GM19397 (cell line): ENCODE measurements at regions not wholly inside any gene's neighbourhood (a gene's known extent, or its start where the extent isn't known, plus 50 kb on each side); places are given as distances from the start of the nearest gene placed in this dataset.
"Not testable (repeated sequence)": the region's sequence is repeated elsewhere in the genome, so short reads cannot be mapped to it uniquely, and the experiment has no call there.

Source experiments
- ATAC-seq: cut with Tn5 transposase; IDR thresholded peaks from one replicate; pipeline ENCODE4 v1.9.1; 2021; ENCODE audit warnings: mild to moderate bottlenecking, moderate library complexity; ENCODE audit not compliant: unreplicated experiment

- no peak for ATAC-seq
These were observed 1570.0 kb upstream of the DEFB115 start for GRCh38 chr20:29687438-29687837.

- no peak for ATAC-seq
These were observed 1567.8 kb upstream of the DEFB115 start for GRCh38 chr20:29689411-29690225.

GRCh38 chr20:29690274-29690673, 1567.2 kb upstream of the DEFB115 start:
- no peak for ATAC-seq

- ATAC-seq, result no peak
These were observed 1516.9 kb upstream of the DEFB115 start for GRCh38 chr20:29740601-29740950.

- no peak for ATAC-seq
These were observed 1516.4 kb upstream of the DEFB115 start for GRCh38 chr20:29740951-29741593.

GRCh38 chr20:29741594-29741893, 1515.9 kb upstream of the DEFB115 start:
- ATAC-seq, result no peak

- no peak for ATAC-seq
These were observed 1515.4 kb upstream of the DEFB115 start for GRCh38 chr20:29741894-29742698.

- no peak for ATAC-seq
These were observed 1514.8 kb upstream of the DEFB115 start for GRCh38 chr20:29742699-29743100.

- no peak for ATAC-seq
These were observed 1514.1 kb upstream of the DEFB115 start for GRCh38 chr20:29743101-29743931.

GRCh38 chr20:29744071-29744470, 1513.4 kb upstream of the DEFB115 start:
- ATAC-seq, result no peak

- ATAC-seq, result not testable (repeated sequence)
These were observed 1511.8 kb upstream of the DEFB115 start for GRCh38 chr20:29745534-29746245.

- ATAC-seq, result no peak
These were observed 1507.1 kb upstream of the DEFB115 start for GRCh38 chr20:29750268-29750899.

- ATAC-seq, result not testable (repeated sequence)
These were observed 1504.6 kb upstream of the DEFB115 start for GRCh38 chr20:29752644-29753425.

- not testable (repeated sequence) for ATAC-seq
These were observed 1504.1 kb upstream of the DEFB115 start for GRCh38 chr20:29753426-29753746.

- ATAC-seq, result not testable (repeated sequence)
These were observed 1503.6 kb upstream of the DEFB115 start for GRCh38 chr20:29753879-29754278.

GRCh38 chr20:29755854-29756498, 1501.5 kb upstream of the DEFB115 start:
- ATAC-seq, result not testable (repeated sequence)

- no peak for ATAC-seq
These were observed 1500.8 kb upstream of the DEFB115 start for GRCh38 chr20:29756664-29757063.

GRCh38 chr20:29761621-29762385, 1495.7 kb upstream of the DEFB115 start:
- not testable (repeated sequence) for ATAC-seq
